ENCODE measurements at regions not wholly inside any gene's neighbourhood (a gene's known extent, or its start where the extent isn't known, plus 50 kb on each side); places are given as distances from the start of the nearest gene placed in this dataset.

GRCh38 chr18:40782453-40783130 lies 1172.4 kb upstream of the PIK3C3 start:
- Histone ChIP-seq H3K79me2 (ENCODE audit: control insufficient read depth, insufficient read depth, low read length) (no peaks in the 10 kb centered on the region), H2AFZ (ENCODE audit: low read depth, low read length) (no peak overlapping the region), H3K27me3 (ENCODE audit: control insufficient read depth in 2 of 2, insufficient read depth in 2 of 2, low read length in 2 of 2) (no peaks in the 10 kb centered on the region), H3K9me1 (replicated peaks; ENCODE audit: control insufficient read depth, extremely low read depth, insufficient read depth, low read length) (no peaks in the 10 kb centered on the region), H3K36me3 (ENCODE audit: control insufficient read depth in 2 of 2, extremely low read depth in 1 of 2, insufficient read depth in 2 of 2, low read length in 2 of 2) (no peaks in the 10 kb centered on the region), H3K4me2 (ENCODE audit: insufficient read depth, low read length) (no peak overlapping the region), H3K27ac (ENCODE audit: insufficient read depth, low read depth, low read length) (no peak overlapping the region), H3K9ac (replicated peaks; ENCODE audit: extremely low read depth, insufficient read depth, low read length) (no peak overlapping the region), H3K4me3 (replicated peaks in 1 of 3; ENCODE audit: insufficient read depth in 1 of 3, low read depth in 1 of 3, low read length in 3 of 3) (no peak overlapping the region), H3K9me3 (replicated peaks; ENCODE audit: control insufficient read depth, insufficient read depth, low read length) (peaks cover 2% of the 10 kb centered on the region), H4K20me1 (replicated peaks; ENCODE audit: control insufficient read depth, extremely low read depth, insufficient read depth, low read length) (no peaks in the 10 kb centered on the region), H3K4me1 (ENCODE audit: control insufficient read depth, extremely low read depth, insufficient read depth, low read length) (no peaks in the 10 kb centered on the region)
- intact Hi-C loops (cut with micrococcal nuclease) (no loop called here), dilution Hi-C loops (cut with MboI; ENCODE audit: extremely low pct_ligation_motif_present, low sequenced_read_pairs) (no loop called here)
- FAIRE-seq (no peak), DNase-seq (ENCODE audit: low read depth, low spot score) (no peak)
- no TSS peak for BruUV-seq (replicated peaks)
- TF ChIP-seq MAX (IDR thresholded peaks at IDR 0.05; ENCODE audit: insufficient read depth, insufficient read length) (no peak), EZH2 (IDR thresholded peaks at IDR 0.05; ENCODE audit: borderline replicate concordance, low read depth, low read length, severe bottlenecking) (no peak), GATA2 (IDR thresholded peaks at IDR 0.05; ENCODE audit: insufficient read depth, insufficient read length, low read depth, low read length) (no peak), CTCF (IDR thresholded peaks at IDR 0.05; ENCODE audit: extremely low read depth in 1 of 2, insufficient read depth in 1 of 2, low read depth in 1 of 2, low read length in 2 of 2) (no peak), POLR2AphosphoS5 (IDR thresholded peaks at IDR 0.05; ENCODE audit: insufficient read depth, low read depth, low read length) (no peak), POLR2A (IDR thresholded peaks at IDR 0.05; ENCODE audit: low read depth, low read length) (no peak), FOS (IDR thresholded peaks at IDR 0.05; ENCODE audit: borderline replicate concordance, insufficient read depth, low read length) (no peak), JUN (IDR thresholded peaks at IDR 0.05; ENCODE audit: borderline replicate concordance, insufficient read depth, insufficient read length, low read depth) (no peak), MYC (IDR thresholded peaks at IDR 0.05; ENCODE audit: low read depth, low read length) (no peak)
- ChIA-PET CTCF (no interaction called here), POLR2A (no interaction called here)

Measured in endothelial cell of umbilical vein (primary cell).